ENCODE measurements at regions not wholly inside any gene's neighbourhood (a gene's known extent, or its start where the extent isn't known, plus 50 kb on each side); places are given as distances from the start of the nearest gene placed in this dataset.

GRCh38 chr1:101431956-101432510 lies 195.2 kb downstream of the S1PR1 start:
- Histone ChIP-seq H2BK12ac (ENCODE audit: low read depth, low read length) (no peak overlapping the region), H3K18ac (ENCODE audit: extremely low read depth, low read length) (no peak overlapping the region), H3K9me3 (ENCODE audit: insufficient read depth in 2 of 2, low read depth in 1 of 2, low read length in 1 of 2) (0 out of 4 replicates have a peak, but pooled peaks cover 0 to 6% of the 10 kb centered on the region in 2 experiments), H2BK20ac (ENCODE audit: low read length) (no peak overlapping the region), H3K56ac (replicated peaks; ENCODE audit: insufficient read length, low read depth, low read length) (no peak overlapping the region), H2AK5ac (ENCODE audit: low read depth, low read length) (no peak overlapping the region), H3K14ac (ENCODE audit: insufficient read length) (no peak overlapping the region), H3K4me3 (ENCODE audit: extremely low read depth in 1 of 4, insufficient read depth in 2 of 4, low read depth in 3 of 4, low read length in 4 of 4) (no peak overlapping the region), H3K79me2 (ENCODE audit: control insufficient read depth in 1 of 2, insufficient read depth in 2 of 2, low read length in 2 of 2) (no peaks in the 10 kb centered on the region), H3K27ac (ENCODE audit: low read depth, low read length) (no peak overlapping the region), H4K20me1 (replicated peaks in 1 of 2; ENCODE audit: control insufficient read depth in 1 of 2, insufficient read depth in 2 of 2, low read length in 2 of 2) (no peaks in the 10 kb centered on the region), H4K91ac (replicated peaks; ENCODE audit: insufficient read length, low read length) (no peak overlapping the region), H2BK5ac (ENCODE audit: low read depth, low read length) (no peak overlapping the region), H4K8ac (ENCODE audit: extremely low read depth, insufficient read depth, low read length) (no peak overlapping the region), H4K5ac (ENCODE audit: insufficient read length, low read depth, low read length) (no peak overlapping the region), H3K36me3 (ENCODE audit: control insufficient read depth in 2 of 4, insufficient read depth in 4 of 4, low read length in 3 of 4) (no peaks in the 10 kb centered on the region), H3K27me3 (replicated peaks in 1 of 4; ENCODE audit: control insufficient read depth in 3 of 4, extremely low read depth in 1 of 4, insufficient read depth in 3 of 4, low read length in 3 of 4) (no peaks in the 10 kb centered on the region), H3K4me1 (replicated peaks in 1 of 4; ENCODE audit: control insufficient read depth in 3 of 4, insufficient read depth in 4 of 4, low read length in 3 of 4) (no peaks in the 10 kb centered on the region), H3K9ac (replicated peaks in 1 of 4; ENCODE audit: extremely low read depth in 1 of 4, low read depth in 3 of 4, low read length in 3 of 4) (no peak overlapping the region), H3K4me2 (ENCODE audit: insufficient read depth in 1 of 2, low read depth in 2 of 2, low read length in 2 of 2) (no peak overlapping the region), H3K23me2 (ENCODE audit: low read depth, low read length) (no peaks in the 10 kb centered on the region), H3K23ac (ENCODE audit: insufficient read length) (no peak overlapping the region), H3K4ac (replicated peaks; ENCODE audit: insufficient read length, low read depth, low read length) (no peak overlapping the region), H2BK120ac (replicated peaks; ENCODE audit: low read depth, low read length) (no peak overlapping the region), H3K79me1 (ENCODE audit: low read depth, low read length) (no peaks in the 10 kb centered on the region), H2AFZ (ENCODE audit: low read length) (no peak overlapping the region), H2BK15ac (ENCODE audit: low read length) (no peak overlapping the region)
- DNase-seq (ENCODE audit: low read depth in 1 of 2, low spot score in 2 of 2) (no peak), FAIRE-seq (no peak)
- ChIA-PET POLR2A (ENCODE audit: partially characterized antibody) (no interaction called here), CTCF (ENCODE audit: partially characterized antibody) (no interaction called here)
- 92% methylated on average over 4 of the region's 4 CpGs; no CpG with 5 or more reads in 1 of the 2 experiments for WGBS, 2 experiments (ENCODE audit: extremely low coverage in 1 of 2, insufficient coverage in 1 of 2, insufficient read length in 1 of 2, insufficient replicate concordance in 2 of 2, low coverage in 1 of 2, low lambda C conversion rate in 2 of 2, missing lambda C conversion rate in 1 of 2)
- TF ChIP-seq SAP30 (IDR thresholded peaks at IDR 0.05; ENCODE audit: insufficient read depth, insufficient replicate concordance, low read length) (no peak), EZH2 (IDR thresholded peaks at IDR 0.05; ENCODE audit: low read depth, low read length, severe bottlenecking) (no peak), POLR2A (IDR thresholded peaks at IDR 0.05; ENCODE audit: control extremely low read depth in 1 of 2, low read depth in 2 of 2, low read length in 2 of 2) (no peak)
